ENCODE measurements at regions not wholly inside any gene's neighbourhood (a gene's known extent, or its start where the extent isn't known, plus 50 kb on each side); places are given as distances from the start of the nearest gene placed in this dataset.

DNA sequence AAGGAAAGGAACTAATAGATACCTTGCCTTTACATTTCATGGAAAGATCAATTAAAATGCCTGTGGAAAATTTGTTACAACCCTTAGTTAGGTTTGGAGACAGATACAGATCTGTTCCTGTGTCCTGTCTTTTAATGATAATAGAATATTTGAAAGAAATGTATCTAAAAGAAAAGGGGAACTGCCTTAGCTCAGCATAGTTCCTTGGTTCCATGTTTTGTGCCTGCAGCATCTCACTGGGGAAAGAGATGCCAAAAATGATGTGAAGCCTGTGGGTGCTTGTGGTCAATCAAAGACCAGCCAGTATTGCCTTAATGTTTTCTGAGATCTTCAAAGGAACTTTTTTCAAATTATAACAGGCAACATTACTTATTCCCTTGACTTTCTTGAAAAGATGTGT, 147.6 kb downstream of the ADCYAP1 start:
- TF ChIP-seq, protein P1, sequence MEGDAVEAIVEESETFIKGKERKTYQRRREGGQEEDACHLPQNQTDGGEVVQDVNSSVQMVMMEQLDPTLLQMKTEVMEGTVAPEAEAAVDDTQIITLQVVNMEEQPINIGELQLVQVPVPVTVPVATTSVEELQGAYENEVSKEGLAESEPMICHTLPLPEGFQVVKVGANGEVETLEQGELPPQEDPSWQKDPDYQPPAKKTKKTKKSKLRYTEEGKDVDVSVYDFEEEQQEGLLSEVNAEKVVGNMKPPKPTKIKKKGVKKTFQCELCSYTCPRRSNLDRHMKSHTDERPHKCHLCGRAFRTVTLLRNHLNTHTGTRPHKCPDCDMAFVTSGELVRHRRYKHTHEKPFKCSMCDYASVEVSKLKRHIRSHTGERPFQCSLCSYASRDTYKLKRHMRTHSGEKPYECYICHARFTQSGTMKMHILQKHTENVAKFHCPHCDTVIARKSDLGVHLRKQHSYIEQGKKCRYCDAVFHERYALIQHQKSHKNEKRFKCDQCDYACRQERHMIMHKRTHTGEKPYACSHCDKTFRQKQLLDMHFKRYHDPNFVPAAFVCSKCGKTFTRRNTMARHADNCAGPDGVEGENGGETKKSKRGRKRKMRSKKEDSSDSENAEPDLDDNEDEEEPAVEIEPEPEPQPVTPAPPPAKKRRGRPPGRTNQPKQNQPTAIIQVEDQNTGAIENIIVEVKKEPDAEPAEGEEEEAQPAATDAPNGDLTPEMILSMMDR (IDR thresholded peaks at IDR 0.05; ENCODE audit: insufficient read depth, low read depth, low read length), result no peak
- TF ChIP-seq EZH2 (IDR thresholded peaks at IDR 0.05; ENCODE audit: insufficient read depth, low read length), result no peak

Data from astrocyte (in vitro differentiated cells and primary cell).